GM19467 (cell line): ENCODE measurements at regions not wholly inside any gene's neighbourhood (a gene's known extent, or its start where the extent isn't known, plus 50 kb on each side); places are given as distances from the start of the nearest gene placed in this dataset.

Source experiments
- ATAC-seq: cut with Tn5 transposase; IDR thresholded peaks from one replicate; pipeline ENCODE4 v1.9.1; 2021; ENCODE audit warnings: mild to moderate bottlenecking, moderate library complexity; ENCODE audit not compliant: unreplicated experiment

- no peak for ATAC-seq
Measured at GRCh38 chr9:80602291-80602690, 1030.5 kb downstream of the TLE4 start.

GRCh38 chr9:80596579-80596978 lies 1024.8 kb downstream of the TLE4 start:
- ATAC-seq = no peak

- no peak for ATAC-seq
Measured at GRCh38 chr9:80595192-80595591, 1023.4 kb downstream of the TLE4 start.

DNA sequence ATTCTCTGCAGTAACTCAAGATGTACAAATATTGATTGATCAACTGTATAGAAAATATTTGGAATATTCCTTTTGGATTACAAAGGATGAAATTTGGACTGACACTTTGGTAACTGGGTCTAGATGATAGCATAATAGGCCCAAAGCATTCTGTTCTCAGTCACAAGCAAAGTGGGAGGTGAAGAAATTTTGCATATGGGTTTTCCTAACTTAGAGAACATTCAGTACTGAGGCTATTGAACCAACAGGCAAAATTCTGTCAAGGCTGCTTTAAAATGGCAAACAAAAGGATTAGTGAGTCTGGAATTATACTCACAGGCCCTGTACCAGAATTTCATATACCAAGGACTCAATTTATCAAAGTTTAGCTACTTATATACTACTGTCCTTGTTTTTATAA lies 1020.6 kb downstream of the TLE4 start:
- ATAC-seq = no peak

GRCh38 chr9:80586786-80587330 lies 1015.1 kb downstream of the TLE4 start:
- no peak for ATAC-seq

DNA sequence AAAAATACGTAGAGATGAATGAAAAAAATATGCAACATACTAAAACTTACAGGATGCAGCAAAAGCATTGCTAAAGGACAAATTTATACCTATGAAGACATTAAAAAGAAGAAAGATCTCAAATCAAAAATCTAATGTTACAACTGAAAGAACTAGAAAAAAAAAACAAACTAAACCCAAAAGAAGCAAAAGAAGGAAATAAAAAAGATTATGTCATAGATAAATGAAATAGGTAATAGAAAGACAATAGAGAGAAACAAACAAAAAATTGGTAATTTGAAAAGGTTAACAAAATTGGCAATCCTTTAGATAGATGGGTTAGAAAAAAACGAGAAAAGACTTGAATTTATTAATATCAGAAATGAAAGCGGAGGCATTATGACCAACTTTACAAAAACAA lies 1000.2 kb downstream of the TLE4 start:
- no peak for ATAC-seq

- no peak for ATAC-seq
Measured at GRCh38 chr9:80569236-80569635, 997.5 kb downstream of the TLE4 start.

GRCh38 chr9:80561526-80561925 lies 989.8 kb downstream of the TLE4 start:
- no peak for ATAC-seq

GRCh38 chr9:80560976-80561375 lies 989.2 kb downstream of the TLE4 start:
- ATAC-seq = no peak

DNA sequence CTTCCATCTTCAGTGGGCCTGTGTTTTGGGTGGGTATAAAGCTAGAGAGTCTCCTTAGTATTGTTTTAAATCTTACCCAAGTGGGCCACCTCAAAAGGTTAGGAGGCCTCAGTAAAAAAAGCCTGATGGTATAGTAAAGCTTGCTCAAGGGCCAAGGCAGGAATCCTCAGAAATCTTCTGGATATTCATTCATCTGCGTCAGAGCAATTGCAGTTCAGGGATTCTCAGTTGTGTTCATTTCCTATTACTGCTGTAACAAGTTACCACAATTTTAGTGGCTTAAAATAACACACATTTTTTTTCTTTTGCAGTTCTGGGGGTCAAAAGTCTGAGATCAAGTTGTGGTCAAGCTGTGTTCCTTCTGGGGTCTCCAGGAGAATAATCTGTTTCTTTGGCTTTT lies 985.5 kb downstream of the TLE4 start:
- ATAC-seq = no peak

- ATAC-seq = no peak
Measured at GRCh38 chr9:80556631-80557030, 984.9 kb downstream of the TLE4 start.

DNA sequence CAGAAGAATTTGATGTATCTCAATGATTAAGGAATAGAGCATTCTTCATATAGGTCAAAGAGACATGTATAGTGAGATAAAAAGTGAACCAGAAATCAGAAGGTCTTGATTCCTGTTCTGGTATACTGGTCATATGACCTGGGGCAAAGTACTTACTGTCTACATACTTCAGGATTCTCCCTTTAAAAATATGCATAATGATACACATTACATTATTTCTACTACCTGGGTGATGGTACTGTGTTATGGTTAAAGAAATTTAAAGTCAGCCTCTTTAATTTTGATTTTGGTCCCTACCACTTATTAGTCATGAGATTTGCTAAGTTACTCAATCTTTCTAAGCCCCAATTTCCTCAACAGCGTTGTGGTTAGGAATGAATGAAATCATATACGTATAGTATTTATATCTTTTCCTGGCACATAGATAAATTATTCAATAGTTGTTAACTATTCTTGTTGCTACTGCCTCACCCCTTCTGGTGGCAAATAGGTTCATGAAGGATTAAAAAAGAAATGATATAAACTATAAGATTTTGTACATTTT lies 984.1 kb downstream of the TLE4 start:
- no peak for ATAC-seq

DNA sequence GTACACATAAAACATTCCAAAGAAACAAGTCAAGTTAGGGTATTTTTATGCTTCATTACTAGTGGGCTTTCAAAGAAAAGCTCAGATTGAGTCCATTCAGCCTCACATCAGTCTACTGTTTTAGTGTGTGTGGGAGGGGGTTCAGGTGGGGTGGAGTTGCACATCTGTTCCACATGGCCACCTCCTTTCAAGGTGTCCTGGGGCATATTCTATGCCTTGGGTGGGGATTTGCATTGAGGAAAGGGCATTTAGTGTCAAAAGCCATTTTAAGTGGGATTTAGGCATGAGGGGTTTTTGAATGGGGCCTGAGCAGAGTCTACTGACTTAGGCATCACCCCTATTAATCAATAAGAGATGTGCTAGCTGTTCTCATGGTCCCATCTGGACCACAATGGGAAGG lies 983.1 kb downstream of the TLE4 start:
- ATAC-seq = no peak

DNA sequence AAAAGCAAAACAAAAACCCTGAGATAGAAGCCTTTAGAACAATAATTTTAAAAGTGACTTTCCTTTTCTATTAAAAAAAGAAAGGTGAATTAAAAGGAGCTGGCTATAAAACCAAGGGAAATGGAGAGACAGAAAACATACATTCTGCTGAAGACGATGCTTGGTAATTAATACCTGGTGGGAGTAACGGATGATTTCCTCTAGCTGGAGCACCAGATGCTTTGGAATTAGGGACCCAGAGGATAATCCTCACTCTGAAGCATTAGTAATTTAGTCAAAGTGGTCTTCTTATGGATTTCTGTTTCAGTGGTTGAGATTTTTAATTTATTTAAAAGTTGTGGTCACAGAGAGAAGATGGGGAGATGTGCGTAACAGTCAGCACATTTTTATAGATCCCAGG lies 982.5 kb downstream of the TLE4 start:
- ATAC-seq = no peak

- no peak for ATAC-seq
Measured at GRCh38 chr9:80552931-80553330, 981.2 kb downstream of the TLE4 start.

DNA sequence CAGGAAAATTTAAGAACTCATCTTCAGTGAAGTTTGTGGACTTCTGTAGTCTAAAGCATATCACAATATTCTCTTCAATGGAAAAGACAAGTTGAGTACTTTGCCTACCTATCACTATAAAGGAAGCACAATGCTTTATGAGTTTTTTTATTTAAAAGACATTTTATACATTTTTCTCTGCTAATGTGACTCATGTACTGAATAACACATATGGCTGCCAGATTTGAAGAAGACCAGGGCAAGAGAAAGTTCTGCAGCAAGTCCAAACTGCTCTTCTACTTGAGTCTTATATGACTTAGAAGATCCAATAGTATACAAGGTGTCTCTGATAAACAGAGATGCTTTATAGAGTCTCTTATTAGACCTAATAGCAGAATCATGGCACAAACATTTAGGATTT lies 978.4 kb downstream of the TLE4 start:
- no peak for ATAC-seq

DNA sequence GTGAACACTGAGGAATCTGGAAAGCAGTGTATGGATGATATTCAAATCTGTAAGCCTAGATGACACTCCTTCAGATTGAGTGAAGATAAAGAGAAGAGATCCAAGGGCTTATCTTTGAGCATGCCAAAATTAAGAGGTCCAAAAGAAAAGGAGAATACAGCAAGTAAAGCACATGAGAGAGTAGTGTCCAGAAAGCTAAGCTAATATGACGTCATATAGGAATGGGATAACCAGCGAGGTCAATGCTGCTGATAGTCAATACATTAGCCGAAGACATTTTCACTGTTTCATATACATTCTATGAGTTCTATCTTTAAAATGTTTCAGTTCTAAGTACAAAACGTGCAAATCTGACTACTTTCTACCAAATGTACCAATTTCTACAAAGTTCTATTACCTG lies 975.8 kb downstream of the TLE4 start:
- no peak for ATAC-seq

- ATAC-seq = no peak
Measured at GRCh38 chr9:80540387-80540786, 968.6 kb downstream of the TLE4 start.

GRCh38 chr9:80538976-80539375 lies 967.2 kb downstream of the TLE4 start:
- ATAC-seq = no peak

- ATAC-seq = no peak
Measured at GRCh38 chr9:80522465-80522864, 950.7 kb downstream of the TLE4 start.

DNA sequence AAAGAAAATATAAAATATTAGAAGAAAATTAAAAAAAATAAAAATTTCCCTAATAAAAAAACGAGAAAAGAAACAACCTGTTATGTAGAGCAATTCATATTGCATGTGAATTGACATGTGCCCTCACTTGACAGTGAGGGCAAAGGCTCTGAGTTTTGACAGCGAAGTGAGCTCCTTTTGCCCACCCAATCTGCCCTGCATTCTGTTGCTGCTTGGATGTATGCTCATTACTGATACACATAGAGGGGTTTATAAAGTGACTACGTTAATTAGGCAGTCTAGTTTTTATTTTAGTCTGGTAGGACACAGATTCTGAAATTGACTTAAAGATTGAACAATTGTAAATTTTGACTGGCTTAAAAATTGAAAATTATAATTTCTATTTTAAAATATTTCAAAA lies 949.4 kb downstream of the TLE4 start:
- no peak for ATAC-seq

- ATAC-seq = no peak
Measured at GRCh38 chr9:80520231-80520630, 948.5 kb downstream of the TLE4 start.

DNA sequence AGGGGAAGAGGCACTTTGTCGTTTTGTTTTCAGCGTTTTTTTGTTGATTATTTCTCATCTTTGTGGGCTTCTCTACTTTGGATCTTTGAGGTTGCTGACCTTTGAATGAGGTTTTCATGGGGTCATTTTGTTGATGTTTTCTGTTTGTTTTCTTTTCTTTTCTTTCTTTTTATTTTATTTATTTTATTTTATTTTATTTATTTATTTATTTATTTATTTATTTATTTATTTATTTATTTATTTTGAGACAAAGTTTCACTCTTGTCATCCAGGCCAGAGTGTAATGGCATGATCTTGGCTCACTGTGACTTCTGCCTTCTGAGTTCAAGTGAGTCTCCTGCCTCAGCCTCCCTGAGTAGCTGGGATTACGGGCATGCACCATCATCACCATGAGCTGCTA lies 946.7 kb downstream of the TLE4 start:
- no peak for ATAC-seq
